ENCODE measurements at regions not wholly inside any gene's neighbourhood (a gene's known extent, or its start where the extent isn't known, plus 50 kb on each side); places are given as distances from the start of the nearest gene placed in this dataset.

DNA sequence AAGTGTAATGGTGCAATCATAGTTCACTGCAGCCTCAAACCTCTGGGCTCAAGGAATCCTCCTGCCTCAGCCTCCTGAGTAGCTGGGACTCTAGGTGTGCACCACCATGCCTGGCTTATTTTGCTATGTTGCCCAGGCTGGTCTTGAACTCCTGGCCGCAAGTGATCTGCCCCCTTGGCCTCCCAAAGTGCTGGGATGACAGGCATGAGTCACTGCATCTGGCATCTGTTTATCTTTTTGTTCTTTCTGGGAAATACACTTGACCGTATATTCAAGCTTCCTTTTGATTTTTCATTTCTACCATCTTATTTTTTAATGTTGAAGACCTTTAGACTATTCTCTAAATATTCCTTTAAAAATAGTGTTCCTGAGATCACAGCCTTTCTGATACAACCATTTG, 82.4 kb upstream of the OSBPL8 start:
- Mint-ChIP-seq H3K36me3 (no peaks in the 10 kb centered on the region), H3K4me3 (no peak overlapping the region), H3K27ac (no peak overlapping the region), H3K4me1 (no peaks in the 10 kb centered on the region), H3K9me3 (peaks cover 0 to 3% (median 2%) of the 10 kb centered on the region in 7 donors), H3K27me3 (ENCODE audit: low read depth in 3 of 3) (peaks cover 0 to 2% (median 0%) of the 10 kb centered on the region in 3 donors)
- Histone ChIP-seq H3K27ac (ENCODE audit: low read depth in 1 of 2, low read length in 2 of 2) (no peak overlapping the region), H3K4me2 (replicated peaks; ENCODE audit: extremely low read depth, low read length, poor library complexity, severe bottlenecking) (no peak overlapping the region), H3K4me3 (replicated peaks in 1 of 3; ENCODE audit: low read depth in 2 of 3, low read length in 3 of 3) (no peak overlapping the region), H3K27me3 (ENCODE audit: control insufficient read depth in 2 of 2, insufficient read depth in 2 of 2, low read length in 2 of 2) (no peaks in the 10 kb centered on the region), H3K9ac (ENCODE audit: insufficient read depth, low read length, poor library complexity, severe bottlenecking) (no peak overlapping the region), H3K9me3 (replicated peaks in 1 of 2; ENCODE audit: control insufficient read depth in 1 of 2, insufficient read depth in 1 of 2, low read length in 2 of 2) (no peaks in the 10 kb centered on the region), H2AFZ (ENCODE audit: insufficient read depth, low read depth, low read length, poor library complexity, severe bottlenecking) (no peak overlapping the region), H3K36me3 (replicated peaks in 1 of 2; ENCODE audit: control insufficient read depth in 1 of 2, insufficient read depth in 2 of 2, low read length in 2 of 2) (no peaks in the 10 kb centered on the region), H3K79me2 (ENCODE audit: insufficient read depth, low read length) (no peaks in the 10 kb centered on the region), H4K20me1 (ENCODE audit: insufficient read depth, low read length) (no peaks in the 10 kb centered on the region), H3K4me1 (ENCODE audit: control insufficient read depth in 1 of 2, insufficient read depth in 2 of 2, low read length in 2 of 2) (no peaks in the 10 kb centered on the region)
- WGBS (ENCODE audit: insufficient coverage) = 90% methylated on average over 1 of the region's 2 CpGs
- no peak for DNase-seq
- intact Hi-C loops (cut with micrococcal nuclease) = no loop called here
- TF ChIP-seq CTCF (IDR thresholded peaks at IDR 0.05) = no peak

DNA sequence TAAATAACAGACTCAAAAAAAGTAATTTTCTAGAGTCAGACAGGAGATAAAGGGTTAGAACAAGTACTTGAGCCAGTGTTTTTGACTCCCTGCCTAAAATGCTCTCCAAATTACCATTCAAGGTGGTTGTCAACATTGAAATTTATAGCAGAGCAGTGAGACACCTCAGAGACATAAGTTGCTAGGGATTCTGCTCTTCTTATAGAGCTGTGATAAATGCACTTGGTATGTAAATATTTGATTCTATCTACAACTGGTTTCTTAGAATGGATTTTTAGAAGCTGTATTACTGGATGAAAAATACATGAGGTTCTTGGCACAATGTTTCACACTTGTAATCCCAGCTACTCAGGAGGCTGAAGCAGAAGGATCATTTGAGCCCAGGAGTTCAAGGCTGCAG, 83.9 kb upstream of the OSBPL8 start:
- TF ChIP-seq CTCF (IDR thresholded peaks at IDR 0.05) = no peak
- no peak overlapping the region for H3K9ac ChIP-seq (ENCODE audit: insufficient read depth, low read length, poor library complexity, severe bottlenecking)
- H3K9me3 Mint-ChIP-seq = peaks cover 0 to 3% (median 2%) of the 10 kb centered on the region in 7 donors
- H3K27me3 ChIP-seq (ENCODE audit: control insufficient read depth in 2 of 2, insufficient read depth in 2 of 2, low read length in 2 of 2) = no peaks in the 10 kb centered on the region
- H3K36me3 Mint-ChIP-seq = no peaks in the 10 kb centered on the region
- no peak overlapping the region for H3K27ac Mint-ChIP-seq
- peaks cover 0 to 2% (median 0%) of the 10 kb centered on the region in 3 donors for H3K27me3 Mint-ChIP-seq (ENCODE audit: low read depth in 3 of 3)
- no peak overlapping the region for H3K4me2 ChIP-seq (replicated peaks; ENCODE audit: extremely low read depth, low read length, poor library complexity, severe bottlenecking)
- H4K20me1 ChIP-seq (ENCODE audit: insufficient read depth, low read length) = no peaks in the 10 kb centered on the region
- DNase-seq = no peak
- H3K4me3 Mint-ChIP-seq = no peak overlapping the region
- no peak overlapping the region for H3K27ac ChIP-seq (ENCODE audit: low read depth in 1 of 2, low read length in 2 of 2)
- H3K79me2 ChIP-seq (ENCODE audit: insufficient read depth, low read length) = no peaks in the 10 kb centered on the region
- no peaks in the 10 kb centered on the region for H3K9me3 ChIP-seq (replicated peaks in 1 of 2; ENCODE audit: control insufficient read depth in 1 of 2, insufficient read depth in 1 of 2, low read length in 2 of 2)
- H3K4me1 Mint-ChIP-seq = no peaks in the 10 kb centered on the region
- H3K4me1 ChIP-seq (ENCODE audit: control insufficient read depth in 1 of 2, insufficient read depth in 2 of 2, low read length in 2 of 2) = no peaks in the 10 kb centered on the region
- H3K36me3 ChIP-seq (replicated peaks in 1 of 2; ENCODE audit: control insufficient read depth in 1 of 2, insufficient read depth in 2 of 2, low read length in 2 of 2) = no peaks in the 10 kb centered on the region
- H2AFZ ChIP-seq (ENCODE audit: insufficient read depth, low read depth, low read length, poor library complexity, severe bottlenecking) = no peak overlapping the region
- intact Hi-C loops (cut with micrococcal nuclease) = no loop called here
- no peak overlapping the region for H3K4me3 ChIP-seq (replicated peaks in 1 of 3; ENCODE audit: low read depth in 2 of 3, low read length in 3 of 3)
